ENCODE measurements at regions not wholly inside any gene's neighbourhood (a gene's known extent, or its start where the extent isn't known, plus 50 kb on each side); places are given as distances from the start of the nearest gene placed in this dataset.

GRCh38 chr13:33637978-33638743, 179.8 kb upstream of the RFC3 start:
- Histone ChIP-seq H3K9me3 (no peaks in the 10 kb centered on the region), H3K27me3 (ENCODE audit: low read depth) (no peaks in the 10 kb centered on the region), H3K36me3 (replicated peaks) (no peaks in the 10 kb centered on the region), H3K4me1 (no peaks in the 10 kb centered on the region), H3K4me3 (no peak overlapping the region)
- no peak for DNase-seq (ENCODE audit: low spot score in 2 of 2)
- in situ Hi-C loops (cut with MboI; ENCODE audit: low sequenced_read_pairs) = no loop called here

- Histone ChIP-seq H3K4me1 (no peaks in the 10 kb centered on the region), H3K36me3 (replicated peaks) (no peaks in the 10 kb centered on the region), H3K4me3 (no peak overlapping the region), H3K27me3 (ENCODE audit: low read depth) (no peaks in the 10 kb centered on the region), H3K9me3 (no peaks in the 10 kb centered on the region)
- in situ Hi-C loops (cut with MboI; ENCODE audit: low sequenced_read_pairs) = no loop called here
- no peak for DNase-seq (ENCODE audit: low spot score in 2 of 2)
Measured at GRCh38 chr13:33639158-33639557, 178.8 kb upstream of the RFC3 start.

GRCh38 chr13:33639626-33640080, 178.3 kb upstream of the RFC3 start:
- in situ Hi-C loops (cut with MboI; ENCODE audit: low sequenced_read_pairs) = no loop called here
- no peaks in the 10 kb centered on the region for H3K4me1 ChIP-seq
- H3K9me3 ChIP-seq = no peaks in the 10 kb centered on the region
- no peak overlapping the region for H3K4me3 ChIP-seq
- no peaks in the 10 kb centered on the region for H3K27me3 ChIP-seq (ENCODE audit: low read depth)
- H3K36me3 ChIP-seq (replicated peaks) = no peaks in the 10 kb centered on the region
- DNase-seq (ENCODE audit: low spot score in 2 of 2) = no peak

GRCh38 chr13:33640832-33641231, 177.1 kb upstream of the RFC3 start:
- no peaks in the 10 kb centered on the region for H3K9me3 ChIP-seq
- H3K36me3 ChIP-seq (replicated peaks) = no peaks in the 10 kb centered on the region
- no peaks in the 10 kb centered on the region for H3K27me3 ChIP-seq (ENCODE audit: low read depth)
- no peak overlapping the region for H3K4me3 ChIP-seq
- in situ Hi-C loops (cut with MboI; ENCODE audit: low sequenced_read_pairs) = no loop called here
- no peak for DNase-seq (ENCODE audit: low spot score in 2 of 2)
- no peaks in the 10 kb centered on the region; the same call in none of the 2 replicates for H3K4me1 ChIP-seq

GRCh38 chr13:33642374-33643065, 175.4 kb upstream of the RFC3 start:
- in situ Hi-C loops (cut with MboI; ENCODE audit: low sequenced_read_pairs) = no loop called here
- no peaks in the 10 kb centered on the region for H3K27me3 ChIP-seq (ENCODE audit: low read depth)
- H3K9me3 ChIP-seq = no peaks in the 10 kb centered on the region
- no peak overlapping the region for H3K4me3 ChIP-seq
- DNase-seq (ENCODE audit: low spot score in 2 of 2) = no peak
- H3K36me3 ChIP-seq (replicated peaks) = no peaks in the 10 kb centered on the region
- no peaks in the 10 kb centered on the region; the same call in none of the 2 replicates for H3K4me1 ChIP-seq

GRCh38 chr13:33644581-33645543, 173.1 kb upstream of the RFC3 start:
- Histone ChIP-seq H3K4me1 (no peaks in the 10 kb centered on the region; the same call in none of the 2 replicates), H3K9me3 (no peaks in the 10 kb centered on the region), H3K36me3 (replicated peaks) (no peaks in the 10 kb centered on the region), H3K4me3 (no peak overlapping the region), H3K27me3 (ENCODE audit: low read depth) (no peaks in the 10 kb centered on the region)
- in situ Hi-C loops (cut with MboI; ENCODE audit: low sequenced_read_pairs) = no loop called here
- no peak for DNase-seq (ENCODE audit: low spot score in 2 of 2)

- no peaks in the 10 kb centered on the region; the same call in none of the 2 replicates for H3K4me1 ChIP-seq
Measured at GRCh38 chr13:33645591-33646554, 172.1 kb upstream of the RFC3 start.

GRCh38 chr13:33649212-33649878, 168.6 kb upstream of the RFC3 start:
- no peaks in the 10 kb centered on the region for H3K27me3 ChIP-seq (ENCODE audit: low read depth)
- H3K4me3 ChIP-seq = no peak overlapping the region
- in situ Hi-C loops (cut with MboI; ENCODE audit: low sequenced_read_pairs) = no loop called here
- no peak for DNase-seq (ENCODE audit: low spot score in 2 of 2)
- H3K9me3 ChIP-seq = no peaks in the 10 kb centered on the region
- H3K36me3 ChIP-seq (replicated peaks) = no peaks in the 10 kb centered on the region
- no peaks in the 10 kb centered on the region; the same call in none of the 2 replicates for H3K4me1 ChIP-seq

More at GRCh38 chr13:33645591-33646554, 172.1 kb upstream of the RFC3 start:
- Histone ChIP-seq H3K27me3 (ENCODE audit: low read depth) (no peaks in the 10 kb centered on the region), H3K36me3 (replicated peaks) (no peaks in the 10 kb centered on the region), H3K4me3 (no peak overlapping the region), H3K9me3 (no peaks in the 10 kb centered on the region)
- in situ Hi-C loops (cut with MboI; ENCODE audit: low sequenced_read_pairs) = no loop called here
- no peak for DNase-seq (ENCODE audit: low spot score in 2 of 2)

GRCh38 chr13:33651766-33652165, 166.2 kb upstream of the RFC3 start:
- no peaks in the 10 kb centered on the region for H3K4me1 ChIP-seq
- no peaks in the 10 kb centered on the region for H3K36me3 ChIP-seq (replicated peaks)
- in situ Hi-C loops (cut with MboI; ENCODE audit: low sequenced_read_pairs) = no loop called here
- H3K27me3 ChIP-seq (ENCODE audit: low read depth) = no peaks in the 10 kb centered on the region
- no peak for DNase-seq (ENCODE audit: low spot score in 2 of 2)
- no peaks in the 10 kb centered on the region for H3K9me3 ChIP-seq
- no peak overlapping the region for H3K4me3 ChIP-seq

GRCh38 chr13:33657274-33657673, 160.7 kb upstream of the RFC3 start:
- H3K4me3 ChIP-seq = no peak overlapping the region
- H3K4me1 ChIP-seq = no peaks in the 10 kb centered on the region
- no peaks in the 10 kb centered on the region for H3K9me3 ChIP-seq
- DNase-seq (ENCODE audit: low spot score in 2 of 2) = no peak
- H3K27me3 ChIP-seq (ENCODE audit: low read depth) = no peaks in the 10 kb centered on the region
- in situ Hi-C loops (cut with MboI; ENCODE audit: low sequenced_read_pairs) = no loop called here
- H3K36me3 ChIP-seq (replicated peaks) = no peaks in the 10 kb centered on the region

GRCh38 chr13:33659466-33659865, 158.5 kb upstream of the RFC3 start:
- in situ Hi-C loops (cut with MboI; ENCODE audit: low sequenced_read_pairs) = no loop called here
- Histone ChIP-seq H3K4me1 (no peaks in the 10 kb centered on the region), H3K9me3 (no peaks in the 10 kb centered on the region), H3K4me3 (no peak overlapping the region), H3K27me3 (ENCODE audit: low read depth) (no peaks in the 10 kb centered on the region), H3K36me3 (replicated peaks) (no peaks in the 10 kb centered on the region)
- no peak for DNase-seq (ENCODE audit: low spot score in 2 of 2)

GRCh38 chr13:33659894-33660293, 158.1 kb upstream of the RFC3 start:
- H3K27me3 ChIP-seq (ENCODE audit: low read depth) = no peaks in the 10 kb centered on the region
- no peaks in the 10 kb centered on the region for H3K9me3 ChIP-seq
- in situ Hi-C loops (cut with MboI; ENCODE audit: low sequenced_read_pairs) = no loop called here
- H3K4me1 ChIP-seq = no peaks in the 10 kb centered on the region
- no peaks in the 10 kb centered on the region for H3K36me3 ChIP-seq (replicated peaks)
- DNase-seq (ENCODE audit: low spot score in 2 of 2) = no peak
- no peak overlapping the region for H3K4me3 ChIP-seq
